ENCODE measurements at regions not wholly inside any gene's neighbourhood (a gene's known extent, or its start where the extent isn't known, plus 50 kb on each side); places are given as distances from the start of the nearest gene placed in this dataset.

DNA sequence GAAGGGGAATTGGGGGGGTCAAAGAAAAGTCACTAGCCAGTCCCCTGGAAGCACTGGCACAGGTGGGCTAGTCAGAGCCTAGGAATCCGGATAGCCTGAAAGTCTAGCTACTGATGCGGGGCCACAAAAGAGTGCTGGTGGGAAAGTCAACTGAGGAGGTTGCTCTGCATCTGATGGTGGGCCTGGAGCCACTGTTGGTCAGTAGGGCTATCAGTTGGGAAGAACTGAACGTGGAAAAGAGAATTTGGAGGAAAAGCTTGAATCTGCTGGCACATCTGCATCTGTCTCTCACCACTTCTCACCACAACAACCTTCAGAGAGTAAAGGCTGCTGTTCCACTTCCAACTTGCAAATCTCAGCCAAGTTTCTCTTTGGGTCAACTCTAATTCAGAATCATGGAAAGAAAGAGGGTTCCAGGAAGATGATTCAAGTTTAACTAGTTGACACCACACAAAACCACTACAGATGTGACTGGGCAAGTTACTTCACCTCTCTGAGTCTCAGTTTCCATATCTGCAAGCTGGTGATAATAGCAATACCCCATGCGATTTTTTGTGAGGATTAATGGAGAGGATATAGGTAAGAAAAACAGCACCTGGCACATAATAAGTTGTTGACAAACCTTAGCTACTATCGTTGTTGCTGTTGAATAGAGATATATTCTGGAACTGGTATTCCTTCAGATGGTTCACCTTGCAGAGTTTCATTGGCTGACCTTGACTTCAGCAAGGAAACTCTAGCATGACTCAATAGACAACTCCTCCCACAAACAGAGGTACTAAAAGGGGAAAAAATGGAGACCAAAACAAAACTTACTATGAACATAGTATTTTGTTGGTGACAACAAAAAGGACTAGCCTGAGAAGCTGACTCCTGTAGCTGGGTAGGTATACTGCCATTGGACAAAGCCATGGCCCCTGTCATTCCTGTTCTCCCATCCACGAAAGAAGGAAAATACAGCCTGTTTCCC is 280.2 kb upstream of the STT3B start (continued):
- no peak for TF ChIP-seq RFX5 (IDR thresholded peaks at IDR 0.05; ENCODE audit: low read depth, low read length)

DNA sequence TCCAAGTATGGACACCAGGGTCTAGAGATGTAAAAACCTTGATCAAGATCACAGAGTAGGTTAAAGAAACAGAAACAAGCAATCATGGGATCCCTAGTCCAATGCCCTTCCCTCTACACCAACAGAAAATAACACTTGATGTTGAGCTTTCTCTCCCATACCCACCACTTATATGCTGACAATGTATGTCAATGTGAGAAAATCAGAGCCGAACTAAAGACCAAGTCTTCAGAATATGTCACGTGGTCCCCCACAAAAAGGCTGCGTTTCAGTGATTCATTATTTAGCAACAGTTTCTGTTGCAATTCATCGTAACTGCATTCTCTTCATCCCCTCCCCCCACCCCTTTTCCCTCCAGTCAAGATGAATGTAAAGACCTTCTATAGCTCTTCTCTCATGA is 278.9 kb upstream of the STT3B start:
- no peak overlapping the region for H2BK20ac ChIP-seq (ENCODE audit: low read depth, low read length)
- no peak overlapping the region for H4K5ac ChIP-seq (ENCODE audit: low read depth, low read length)
- no peaks in the 10 kb centered on the region; the same call in 1 of the 2 replicates for H3K27me3 ChIP-seq (ENCODE audit: control insufficient read depth, insufficient read depth, low read length)
- H3K23ac ChIP-seq (ENCODE audit: low read depth, low read length), result no peak overlapping the region
- ATAC-seq (ENCODE audit: low read depth) (no peak), DNase-seq (no peak)
- no peak overlapping the region for H3K4ac ChIP-seq (ENCODE audit: low read depth, low read length)
- no peak overlapping the region for H4K8ac ChIP-seq (ENCODE audit: low read depth in 2 of 2, low read length in 2 of 2)
- no peaks in the 10 kb centered on the region for H3K9me1 ChIP-seq (ENCODE audit: insufficient read depth, low read length)
- no CpG with 5 or more reads among the region's 4 CpGs for WGBS, 2 experiments (ENCODE audit: extremely low coverage in 2 of 2, insufficient read length in 1 of 2)
- no peak overlapping the region for H3K4me2 ChIP-seq (ENCODE audit: low read depth, low read length)
- no peaks in the 10 kb centered on the region for H3K79me1 ChIP-seq (ENCODE audit: low read depth in 1 of 2, low read length in 2 of 2)
- no peaks in the 10 kb centered on the region for H3K36me3 ChIP-seq (ENCODE audit: control insufficient read depth, insufficient read depth, low read length)
- no peak overlapping the region for H2AK5ac ChIP-seq (ENCODE audit: low read depth, low read length)
- ChIA-PET CTCF (interaction anchor here (0.9 kb wide), 1 partner anchor 15 kb away, joined by 3 read pairs; no protein-coding TSS in a partner anchor), POLR2A (ENCODE audit: unreplicated experiment) (interaction anchor here (0.7 kb wide), 1 partner anchor 9 kb away, joined by 3 read pairs; no protein-coding TSS in a partner anchor)
- H3K18ac ChIP-seq (ENCODE audit: low read depth, low read length), result no peak overlapping the region
- no peak overlapping the region for H3K14ac ChIP-seq (replicated peaks; ENCODE audit: low read depth, low read length)
- H2BK120ac ChIP-seq (ENCODE audit: low read depth, low read length), result no peak overlapping the region
- no peak overlapping the region for H2AK9ac ChIP-seq (replicated peaks; ENCODE audit: low read depth, low read length, poor library complexity)
- no peaks in the 10 kb centered on the region for H3K4me1 ChIP-seq (ENCODE audit: control insufficient read depth, insufficient read depth, low read length)
- intact Hi-C loops (cut with micrococcal nuclease) (no loop called here), in situ Hi-C loops (cut with MboI; ENCODE audit: low sequenced_read_pairs) (no loop called here), dilution Hi-C loops (cut with HindIII; ENCODE audit: low sequenced_read_pairs, unreplicated experiment) (no loop called here)
- H2BK5ac ChIP-seq (ENCODE audit: low read depth, low read length, poor library complexity, severe bottlenecking), result no peak overlapping the region
- H2BK15ac ChIP-seq (ENCODE audit: low read depth, low read length), result no peak overlapping the region
- no peaks in the 10 kb centered on the region for H3K9me3 ChIP-seq (ENCODE audit: control insufficient read depth, insufficient read depth, low read length)
- no peak for TF ChIP-seq BHLHE40 (IDR thresholded peaks at IDR 0.05; ENCODE audit: low read depth, low read length)
- TF ChIP-seq, protein P1, sequence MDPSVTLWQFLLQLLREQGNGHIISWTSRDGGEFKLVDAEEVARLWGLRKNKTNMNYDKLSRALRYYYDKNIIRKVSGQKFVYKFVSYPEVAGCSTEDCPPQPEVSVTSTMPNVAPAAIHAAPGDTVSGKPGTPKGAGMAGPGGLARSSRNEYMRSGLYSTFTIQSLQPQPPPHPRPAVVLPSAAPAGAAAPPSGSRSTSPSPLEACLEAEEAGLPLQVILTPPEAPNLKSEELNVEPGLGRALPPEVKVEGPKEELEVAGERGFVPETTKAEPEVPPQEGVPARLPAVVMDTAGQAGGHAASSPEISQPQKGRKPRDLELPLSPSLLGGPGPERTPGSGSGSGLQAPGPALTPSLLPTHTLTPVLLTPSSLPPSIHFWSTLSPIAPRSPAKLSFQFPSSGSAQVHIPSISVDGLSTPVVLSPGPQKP (IDR thresholded peaks at IDR 0.05; ENCODE audit: borderline replicate concordance, low read depth, low read length), result no peak
- TF ChIP-seq MAZ (IDR thresholded peaks at IDR 0.05; ENCODE audit: borderline replicate concordance, low read depth, low read length), result no peak
- no peak overlapping the region for H3K27ac ChIP-seq (ENCODE audit: insufficient read depth, low read length)
- H2AFZ ChIP-seq (replicated peaks; ENCODE audit: low read length, poor library complexity), result no peak overlapping the region
- H3K9ac ChIP-seq (ENCODE audit: low read depth, low read length), result no peak overlapping the region
- H3K4me3 ChIP-seq (ENCODE audit: insufficient read depth, low read depth, low read length), result no peak overlapping the region
- no peaks in the 10 kb centered on the region for H4K20me1 ChIP-seq (ENCODE audit: insufficient read depth, low read length)
- H3K56ac ChIP-seq (ENCODE audit: extremely low read depth, insufficient read depth, low read length), result no peak overlapping the region
- BruUV-seq (replicated peaks), result no TSS peak
- H4K91ac ChIP-seq (ENCODE audit: insufficient read depth, low read depth, low read length), result no peak overlapping the region

Measured in IMR-90 (cell line).